ENCODE measurements at regions not wholly inside any gene's neighbourhood (a gene's known extent, or its start where the extent isn't known, plus 50 kb on each side); places are given as distances from the start of the nearest gene placed in this dataset.

DNA sequence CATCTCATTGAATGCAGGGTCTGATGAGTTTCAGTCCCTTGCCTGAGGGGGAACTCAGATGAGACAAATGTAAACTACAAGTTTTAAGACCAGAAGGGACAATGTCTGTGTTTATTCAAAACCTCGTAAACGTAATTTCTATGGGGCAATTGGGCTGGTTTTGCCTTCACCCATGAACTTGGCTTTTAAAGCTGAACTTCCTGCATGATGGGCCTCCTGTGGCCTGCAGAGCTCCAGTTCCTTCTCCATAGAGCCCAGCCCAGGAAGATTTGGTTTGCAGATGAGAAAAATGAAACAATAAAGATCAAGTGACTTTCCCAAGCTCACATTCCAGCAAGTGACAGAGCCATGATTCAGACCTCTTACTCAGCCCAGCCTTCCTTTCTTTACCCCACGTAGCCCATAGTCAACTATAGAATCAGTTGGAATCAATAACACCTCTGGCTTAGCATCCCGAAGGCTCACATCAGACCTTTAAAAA is 612.3 kb downstream of the UTRN start (continued):
- TF ChIP-seq, protein P1, sequence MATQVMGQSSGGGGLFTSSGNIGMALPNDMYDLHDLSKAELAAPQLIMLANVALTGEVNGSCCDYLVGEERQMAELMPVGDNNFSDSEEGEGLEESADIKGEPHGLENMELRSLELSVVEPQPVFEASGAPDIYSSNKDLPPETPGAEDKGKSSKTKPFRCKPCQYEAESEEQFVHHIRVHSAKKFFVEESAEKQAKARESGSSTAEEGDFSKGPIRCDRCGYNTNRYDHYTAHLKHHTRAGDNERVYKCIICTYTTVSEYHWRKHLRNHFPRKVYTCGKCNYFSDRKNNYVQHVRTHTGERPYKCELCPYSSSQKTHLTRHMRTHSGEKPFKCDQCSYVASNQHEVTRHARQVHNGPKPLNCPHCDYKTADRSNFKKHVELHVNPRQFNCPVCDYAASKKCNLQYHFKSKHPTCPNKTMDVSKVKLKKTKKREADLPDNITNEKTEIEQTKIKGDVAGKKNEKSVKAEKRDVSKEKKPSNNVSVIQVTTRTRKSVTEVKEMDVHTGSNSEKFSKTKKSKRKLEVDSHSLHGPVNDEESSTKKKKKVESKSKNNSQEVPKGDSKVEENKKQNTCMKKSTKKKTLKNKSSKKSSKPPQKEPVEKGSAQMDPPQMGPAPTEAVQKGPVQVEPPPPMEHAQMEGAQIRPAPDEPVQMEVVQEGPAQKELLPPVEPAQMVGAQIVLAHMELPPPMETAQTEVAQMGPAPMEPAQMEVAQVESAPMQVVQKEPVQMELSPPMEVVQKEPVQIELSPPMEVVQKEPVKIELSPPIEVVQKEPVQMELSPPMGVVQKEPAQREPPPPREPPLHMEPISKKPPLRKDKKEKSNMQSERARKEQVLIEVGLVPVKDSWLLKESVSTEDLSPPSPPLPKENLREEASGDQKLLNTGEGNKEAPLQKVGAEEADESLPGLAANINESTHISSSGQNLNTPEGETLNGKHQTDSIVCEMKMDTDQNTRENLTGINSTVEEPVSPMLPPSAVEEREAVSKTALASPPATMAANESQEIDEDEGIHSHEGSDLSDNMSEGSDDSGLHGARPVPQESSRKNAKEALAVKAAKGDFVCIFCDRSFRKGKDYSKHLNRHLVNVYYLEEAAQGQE (IDR thresholded peaks at IDR 0.05; ENCODE audit: unreplicated experiment): no peak
- TF ChIP-seq STAT1 (IDR thresholded peaks at IDR 0.05; ENCODE audit: unreplicated experiment): no peak

DNA sequence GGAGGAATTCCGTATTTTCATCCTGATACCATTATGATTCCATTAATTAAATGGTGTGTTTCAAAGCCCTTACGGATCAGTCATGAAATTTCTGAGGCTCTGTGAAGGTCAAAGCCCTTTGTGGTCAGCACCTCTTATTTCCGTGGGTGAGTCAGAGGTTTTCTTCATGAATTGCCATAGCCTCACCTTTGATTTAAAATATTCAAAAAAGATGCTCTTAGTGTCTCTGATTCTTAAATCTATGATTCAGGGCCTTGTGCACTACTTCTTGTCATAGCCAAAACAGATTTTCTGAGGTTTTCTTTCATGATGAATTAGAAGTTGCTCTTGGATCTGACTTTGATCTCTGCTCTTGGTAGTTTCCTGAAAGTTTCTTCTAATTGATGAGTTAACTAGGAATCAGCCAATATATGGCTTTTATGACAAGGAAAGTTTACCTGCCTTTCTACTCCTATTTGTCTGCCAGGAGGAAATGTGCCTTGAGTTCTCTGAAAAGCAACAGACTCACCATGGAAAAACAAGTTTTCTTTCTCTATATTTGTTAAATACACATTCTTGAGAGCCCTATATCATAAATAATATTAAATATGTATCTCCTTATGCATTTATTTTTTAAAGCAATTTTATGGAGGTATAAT is 613.0 kb downstream of the UTRN start:
- Histone ChIP-seq H3K4me1 (ENCODE audit: insufficient read depth) (peaks cover 10% of the 10 kb centered on the region), H3K36me3 (ENCODE audit: insufficient read depth) (no peaks in the 10 kb centered on the region), H4K20me1 (replicated peaks; ENCODE audit: insufficient read depth) (no peaks in the 10 kb centered on the region), H3K4me2 (no peak overlapping the region), H3F3A (replicated peaks; ENCODE audit: low read depth) (no peaks in the 10 kb centered on the region), H2AFZ (no peak overlapping the region), H3K79me2 (replicated peaks; ENCODE audit: insufficient read depth) (no peaks in the 10 kb centered on the region), H3K4me3 (no peak overlapping the region), H3K27me3 (ENCODE audit: insufficient read depth) (no peaks in the 10 kb centered on the region), H3K9me2 (ENCODE audit: insufficient read depth) (peaks cover 5% of the 10 kb centered on the region; the same call in 1 of the 2 replicates), H3K27ac (ENCODE audit: low read depth) (no peak overlapping the region)
- Mint-ChIP-seq H3K4me1 (peaks cover 8% of the 10 kb centered on the region), H3K27ac (no peak overlapping the region), H3K36me3 (ENCODE audit: low read depth) (no peaks in the 10 kb centered on the region; the same call in 2 of the 3 replicates), H3K27me3 (ENCODE audit: insufficient read depth, low read depth, poor library complexity) (no peaks in the 10 kb centered on the region), H3K9me3 (peaks cover 8% of the 10 kb centered on the region; the same call in 2 of the 3 replicates), H3K4me3 (no peak overlapping the region)
- TF ChIP-seq, protein P2, sequence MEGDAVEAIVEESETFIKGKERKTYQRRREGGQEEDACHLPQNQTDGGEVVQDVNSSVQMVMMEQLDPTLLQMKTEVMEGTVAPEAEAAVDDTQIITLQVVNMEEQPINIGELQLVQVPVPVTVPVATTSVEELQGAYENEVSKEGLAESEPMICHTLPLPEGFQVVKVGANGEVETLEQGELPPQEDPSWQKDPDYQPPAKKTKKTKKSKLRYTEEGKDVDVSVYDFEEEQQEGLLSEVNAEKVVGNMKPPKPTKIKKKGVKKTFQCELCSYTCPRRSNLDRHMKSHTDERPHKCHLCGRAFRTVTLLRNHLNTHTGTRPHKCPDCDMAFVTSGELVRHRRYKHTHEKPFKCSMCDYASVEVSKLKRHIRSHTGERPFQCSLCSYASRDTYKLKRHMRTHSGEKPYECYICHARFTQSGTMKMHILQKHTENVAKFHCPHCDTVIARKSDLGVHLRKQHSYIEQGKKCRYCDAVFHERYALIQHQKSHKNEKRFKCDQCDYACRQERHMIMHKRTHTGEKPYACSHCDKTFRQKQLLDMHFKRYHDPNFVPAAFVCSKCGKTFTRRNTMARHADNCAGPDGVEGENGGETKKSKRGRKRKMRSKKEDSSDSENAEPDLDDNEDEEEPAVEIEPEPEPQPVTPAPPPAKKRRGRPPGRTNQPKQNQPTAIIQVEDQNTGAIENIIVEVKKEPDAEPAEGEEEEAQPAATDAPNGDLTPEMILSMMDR (conservative IDR thresholded peaks at IDR 0.05; ENCODE audit: low read depth in 2 of 2): no peak
- no peak for TF ChIP-seq ZNF114 (CRISPR knock-in tag; IDR thresholded peaks at IDR 0.05)
- TF ChIP-seq POLR2AphosphoS5 (IDR thresholded peaks at IDR 0.05; ENCODE audit: low read depth): no peak
- no peak for TF ChIP-seq EZH2phosphoT487 (IDR thresholded peaks at IDR 0.05; ENCODE audit: unreplicated experiment)
- no peak for TF ChIP-seq NANOG (IDR thresholded peaks at IDR 0.05; ENCODE audit: borderline replicate concordance)
- TF ChIP-seq, protein P3, sequence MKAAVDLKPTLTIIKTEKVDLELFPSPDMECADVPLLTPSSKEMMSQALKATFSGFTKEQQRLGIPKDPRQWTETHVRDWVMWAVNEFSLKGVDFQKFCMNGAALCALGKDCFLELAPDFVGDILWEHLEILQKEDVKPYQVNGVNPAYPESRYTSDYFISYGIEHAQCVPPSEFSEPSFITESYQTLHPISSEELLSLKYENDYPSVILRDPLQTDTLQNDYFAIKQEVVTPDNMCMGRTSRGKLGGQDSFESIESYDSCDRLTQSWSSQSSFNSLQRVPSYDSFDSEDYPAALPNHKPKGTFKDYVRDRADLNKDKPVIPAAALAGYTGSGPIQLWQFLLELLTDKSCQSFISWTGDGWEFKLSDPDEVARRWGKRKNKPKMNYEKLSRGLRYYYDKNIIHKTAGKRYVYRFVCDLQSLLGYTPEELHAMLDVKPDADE (IDR thresholded peaks at IDR 0.05): no peak
- TF ChIP-seq, protein P1 (IDR thresholded peaks at IDR 0.05; ENCODE audit: unreplicated experiment): no peak
- no peak for TF ChIP-seq CREB1 (CRISPR knock-in tag; IDR thresholded peaks at IDR 0.05; ENCODE audit: low read depth)
- ATAC-seq (no peak), DNase-seq (ENCODE audit: low spot score) (no peak)

Data from GM23338 (cell line).